ENCODE measurements at regions not wholly inside any gene's neighbourhood (a gene's known extent, or its start where the extent isn't known, plus 50 kb on each side); places are given as distances from the start of the nearest gene placed in this dataset.

DNA sequence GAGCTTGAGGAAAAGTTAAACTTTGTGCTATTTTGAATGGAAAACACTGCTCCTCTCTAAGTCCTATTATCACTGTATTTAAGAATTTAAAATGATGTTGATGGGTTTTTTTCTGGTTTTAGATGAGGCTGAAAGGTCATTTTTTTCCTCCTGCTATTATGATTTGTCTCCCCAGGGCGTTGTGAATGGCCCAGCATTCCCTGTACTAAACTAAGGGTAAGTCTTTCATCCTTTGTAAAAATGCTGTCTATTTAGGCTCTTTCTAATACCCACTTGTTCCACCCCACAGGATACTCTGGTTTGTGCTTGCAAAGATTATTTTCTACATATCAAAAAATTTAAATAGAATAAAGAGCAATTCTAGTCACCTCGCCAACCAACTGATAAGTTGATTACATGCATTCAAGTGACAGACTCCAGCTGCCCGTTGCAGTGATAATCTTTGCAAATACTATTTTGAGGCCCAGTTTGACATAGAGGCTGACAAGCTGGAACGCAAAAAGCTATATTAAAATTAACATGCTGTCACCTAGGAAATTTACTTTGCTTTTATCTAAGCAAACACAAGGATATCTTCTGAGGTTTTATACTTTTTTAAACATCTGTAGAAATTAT lies 222.3 kb upstream of the TMEM229A start:
- Histone ChIP-seq H3K79me1 (ENCODE audit: insufficient read depth, low read depth, low read length, poor library complexity, severe bottlenecking) (no peaks in the 10 kb centered on the region), H3K18ac (ENCODE audit: insufficient read length, low read depth, low read length) (no peak overlapping the region), H3K56ac (ENCODE audit: insufficient read length, low read depth, low read length) (no peak overlapping the region), H2BK12ac (ENCODE audit: insufficient read length, low read depth, low read length) (no peak overlapping the region), H3K27ac (ENCODE audit: insufficient read length, low read depth, low read length) (no peak overlapping the region), H4K91ac (ENCODE audit: insufficient read length, low read depth, low read length) (no peak overlapping the region), H2BK120ac (ENCODE audit: low read depth, low read length, poor library complexity, severe bottlenecking) (no peak overlapping the region), H2AK5ac (ENCODE audit: insufficient read length, low read length) (no peak overlapping the region), H3K9me3 (ENCODE audit: control insufficient read depth, low read depth, low read length) (no peaks in the 10 kb centered on the region), H3K9ac (ENCODE audit: extremely low read depth, insufficient read length, low read length) (no peak overlapping the region), H2BK5ac (ENCODE audit: insufficient read length, low read length) (no peak overlapping the region), H3K79me2 (ENCODE audit: insufficient read depth, low read length) (no peaks in the 10 kb centered on the region), H4K20me1 (ENCODE audit: control insufficient read depth, insufficient read depth, insufficient read length) (no peaks in the 10 kb centered on the region), H4K8ac (replicated peaks; ENCODE audit: insufficient read length, low read depth, low read length) (no peak overlapping the region), H2BK15ac (ENCODE audit: low read depth, low read length) (no peak overlapping the region), H3K4me2 (ENCODE audit: insufficient read depth, insufficient read length, low read length) (no peak overlapping the region), H2AFZ (ENCODE audit: low read length) (no peak overlapping the region), H3K14ac (ENCODE audit: insufficient read depth, low read length) (no peak overlapping the region), H3K23me2 (ENCODE audit: insufficient read length, low read depth, low read length, poor library complexity, severe bottlenecking) (no peaks in the 10 kb centered on the region), H3K4me1 (ENCODE audit: insufficient read depth, low read length) (peaks cover 3% of the 10 kb centered on the region; the same call in 1 of the 2 replicates), H3K23ac (ENCODE audit: insufficient read length, low read depth, low read length) (no peak overlapping the region), H2BK20ac (ENCODE audit: low read depth, low read length, poor library complexity, severe bottlenecking) (no peak overlapping the region), H3K4ac (ENCODE audit: low read depth, low read length) (no peak overlapping the region), H4K5ac (ENCODE audit: insufficient read length, low read depth, low read length) (no peak overlapping the region), H3T11ph (ENCODE audit: low read length) (no peak overlapping the region), H3K27me3 (ENCODE audit: insufficient read depth, low read length) (no peaks in the 10 kb centered on the region)
- no peaks in the 10 kb centered on the region for H3K9me3 Mint-ChIP-seq
- no peaks in the 10 kb centered on the region for H3K36me3 Mint-ChIP-seq (ENCODE audit: insufficient read depth in 1 of 3, low read depth in 3 of 3)
- no peak for DNase-seq
- H3K4me1 Mint-ChIP-seq: peaks cover 3 to 7% of the 10 kb centered on the region in 2 experiments; a peak in 2 of 4 replicates
- WGBS (ENCODE audit: extremely low coverage, insufficient read length, low lambda C conversion rate): no CpG with 5 or more reads among the region's 4 CpGs
- TF ChIP-seq CTCF (conservative IDR thresholded peaks at IDR 0.05): no peak
- peaks cover 3% of the 10 kb centered on the region; the same call in 1 of the 2 replicates for H3K27me3 Mint-ChIP-seq (ENCODE audit: low read depth)
- H3K4me3 Mint-ChIP-seq: no peak overlapping the region
- H3K27ac Mint-ChIP-seq: no peak overlapping the region

Data from H9 (cell line).